ENCODE measurements at regions not wholly inside any gene's neighbourhood (a gene's known extent, or its start where the extent isn't known, plus 50 kb on each side); places are given as distances from the start of the nearest gene placed in this dataset.
A peak's percentile ranks its signal among the peaks of the same experiment; 100 is the strongest.

DNA sequence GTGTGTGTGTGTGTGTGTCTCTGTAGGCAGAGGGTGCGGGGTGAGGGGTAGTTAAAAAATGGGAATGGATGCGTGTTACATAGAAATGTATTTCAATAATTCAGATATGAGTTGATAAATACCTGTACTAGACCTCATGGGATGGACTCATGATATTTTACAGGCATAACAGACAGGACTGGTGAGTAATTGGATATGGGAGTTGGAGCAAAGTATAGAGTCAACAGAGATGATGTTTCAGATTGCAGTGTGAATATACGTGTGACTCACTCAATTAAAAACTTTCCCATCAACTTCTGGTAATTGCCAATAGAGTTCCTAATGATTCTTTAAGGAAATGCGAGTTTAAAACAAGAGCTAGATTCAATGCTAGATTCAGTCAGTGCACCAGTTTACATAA, 711.9 kb downstream of the C12orf50 start:
- no peak for DNase-seq

- peak; percentile 15 to 27 for DNase-seq
Measured at GRCh38 chr12:87311206-87311605, 718.0 kb downstream of the C12orf50 start.

DNA sequence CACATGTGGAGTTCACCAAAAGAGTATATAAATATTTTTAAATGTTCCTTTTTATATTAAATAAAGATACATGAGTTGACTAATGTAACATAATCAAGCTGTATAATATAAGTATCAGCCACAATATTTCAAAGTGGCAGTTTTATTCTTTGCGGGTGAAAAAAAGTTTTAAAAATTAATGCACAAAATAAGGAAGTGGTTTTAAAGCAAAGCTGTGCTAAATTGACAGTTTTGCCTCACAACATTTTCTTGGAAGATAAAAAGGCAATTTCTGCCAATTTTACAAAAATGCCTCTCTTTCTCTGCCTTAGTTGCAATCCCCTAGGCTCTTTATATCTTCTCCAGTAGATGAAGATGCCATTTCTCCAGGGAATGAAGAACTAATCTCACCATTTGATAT, 719.1 kb downstream of the C12orf50 start:
- peak in 1 of 2 experiments; percentile 30 for DNase-seq

DNA sequence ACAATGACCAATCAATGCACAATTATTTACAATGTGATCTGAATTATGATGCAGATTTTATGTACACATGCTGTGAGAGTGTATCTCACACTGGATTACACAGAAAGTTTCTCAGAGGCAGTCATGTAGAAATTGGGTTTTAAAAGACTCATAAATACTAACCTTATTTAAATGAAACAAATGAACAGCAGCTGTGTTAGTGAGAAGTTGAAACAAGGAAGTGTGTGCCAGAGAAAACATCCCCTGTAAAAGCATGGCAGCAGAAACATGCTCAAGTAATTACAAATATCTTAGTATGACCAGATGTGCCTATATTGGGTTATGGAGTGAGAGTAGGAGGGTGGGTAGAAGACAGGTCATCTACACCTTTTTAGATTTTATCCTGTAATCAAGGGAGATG, 723.7 kb downstream of the C12orf50 start:
- no peak for DNase-seq

- DNase-seq = no peak
Measured at GRCh38 chr12:87304406-87304805, 724.8 kb downstream of the C12orf50 start.

- no peak for DNase-seq
Measured at GRCh38 chr12:87303396-87304012, 725.7 kb downstream of the C12orf50 start.

DNA sequence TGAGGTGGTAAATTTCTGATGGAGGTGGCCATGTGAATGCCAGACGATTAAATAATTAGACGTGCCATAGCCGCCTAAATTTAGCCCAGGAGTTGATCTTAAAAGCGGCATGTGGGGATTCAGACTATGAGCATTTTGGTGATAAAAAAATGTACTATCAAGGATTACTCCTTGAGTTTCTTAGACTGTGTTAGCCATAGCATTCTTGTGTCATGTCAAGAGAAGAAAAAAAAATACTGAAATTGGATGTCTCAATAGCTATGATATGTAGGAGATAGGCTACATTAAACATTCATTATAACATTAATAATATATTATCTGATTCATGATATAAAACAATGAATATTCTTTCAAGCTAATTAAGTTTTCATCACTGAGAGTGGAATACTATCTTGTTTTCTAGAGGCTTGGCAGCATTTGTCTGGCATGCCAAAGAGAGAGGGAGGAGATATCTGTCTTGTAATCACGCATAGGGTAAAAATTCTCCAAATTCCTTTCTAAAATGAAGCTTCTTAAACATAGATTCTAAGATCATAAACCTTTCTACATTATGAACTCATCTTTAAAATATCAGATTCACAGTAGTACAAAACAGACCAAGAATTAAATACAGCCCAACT, 727.0 kb downstream of the C12orf50 start:
- no peak for DNase-seq

- DNase-seq = no peak
Measured at GRCh38 chr12:87290505-87290904, 738.7 kb downstream of the C12orf50 start.

- DNase-seq = no peak
Measured at GRCh38 chr12:87283886-87284285, 745.3 kb downstream of the C12orf50 start.

GRCh38 chr12:87283111-87283510, 746.1 kb downstream of the C12orf50 start:
- no peak for DNase-seq

DNA sequence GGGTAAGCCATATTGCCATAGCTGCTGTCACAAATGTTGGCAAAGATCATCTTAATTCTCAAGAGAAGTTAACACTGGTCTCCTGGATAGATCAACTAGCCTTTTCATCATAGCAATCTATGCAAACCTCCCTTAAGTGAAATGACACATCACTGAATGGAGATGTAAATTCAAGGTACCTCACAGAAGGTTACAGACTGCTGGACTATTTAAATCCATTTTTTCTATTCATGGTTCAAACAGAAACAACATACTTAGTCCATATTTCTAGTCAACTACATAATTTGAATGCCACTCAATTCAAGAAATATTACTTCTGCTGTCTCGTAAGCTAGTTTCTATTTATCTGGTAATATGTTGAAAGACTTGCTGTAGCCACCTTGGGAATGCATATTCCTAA, 748.3 kb downstream of the C12orf50 start:
- DNase-seq = no peak

GRCh38 chr12:87280356-87280755, 748.8 kb downstream of the C12orf50 start:
- DNase-seq = peak; percentile 6 to 35

DNA sequence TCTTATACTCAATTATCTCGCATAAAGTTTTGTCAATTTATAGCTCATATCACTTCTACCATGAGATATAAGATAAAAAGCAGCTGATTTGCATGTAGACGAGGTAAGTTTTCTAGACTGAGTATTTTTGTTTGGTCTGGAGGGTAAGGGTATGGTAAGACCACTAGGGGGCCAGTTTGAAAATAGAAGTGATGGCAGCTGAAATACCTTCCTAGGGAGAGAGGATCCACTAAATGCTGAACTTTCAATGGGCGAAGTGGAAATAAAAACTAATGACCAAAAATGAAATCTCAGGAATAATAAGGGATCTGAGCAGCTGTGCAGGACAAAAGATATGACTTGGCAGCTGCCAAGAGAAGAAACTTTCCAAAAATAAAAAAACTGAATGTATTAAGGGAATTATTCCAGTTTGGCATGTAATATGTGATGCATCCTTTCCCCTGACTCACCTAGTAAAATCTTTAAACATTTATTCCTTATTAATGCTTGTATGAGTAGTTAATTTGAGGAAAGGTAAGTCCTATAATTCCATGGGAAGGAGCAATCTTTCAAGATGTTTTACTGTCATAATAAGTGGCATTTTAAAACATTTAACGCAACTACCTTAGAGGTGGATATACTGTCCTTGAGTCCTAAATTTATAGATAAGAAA, 754.5 kb downstream of the C12orf50 start:
- DNase-seq = peak; percentile 50 to 70

GRCh38 chr12:87272851-87273250, 756.4 kb downstream of the C12orf50 start:
- no peak for DNase-seq

GRCh38 chr12:87270919-87271318, 758.3 kb downstream of the C12orf50 start:
- DNase-seq = no peak

GRCh38 chr12:87266305-87266704, 762.9 kb downstream of the C12orf50 start:
- no peak for DNase-seq

DNA sequence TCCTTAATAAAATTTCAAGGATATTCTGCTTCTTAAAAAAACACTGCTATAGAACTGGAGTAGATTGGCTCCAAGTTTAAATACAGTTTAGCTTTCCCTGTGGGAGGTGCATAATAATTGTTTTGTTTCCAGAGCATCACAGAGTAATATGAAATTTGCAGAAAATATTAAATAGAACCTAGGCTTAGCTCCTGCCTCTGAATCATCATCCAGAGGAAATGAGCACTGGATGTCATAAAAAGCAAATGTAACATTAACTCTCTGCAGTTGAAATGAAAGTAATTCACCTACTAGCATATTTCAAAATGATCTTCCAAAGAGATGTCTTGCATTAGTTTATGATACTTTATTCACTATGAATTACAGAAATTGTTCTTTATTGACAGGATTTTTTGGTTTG, 769.8 kb downstream of the C12orf50 start:
- no peak for DNase-seq

- DNase-seq = no peak
Measured at GRCh38 chr12:87254381-87255030, 774.7 kb downstream of the C12orf50 start.

DNA sequence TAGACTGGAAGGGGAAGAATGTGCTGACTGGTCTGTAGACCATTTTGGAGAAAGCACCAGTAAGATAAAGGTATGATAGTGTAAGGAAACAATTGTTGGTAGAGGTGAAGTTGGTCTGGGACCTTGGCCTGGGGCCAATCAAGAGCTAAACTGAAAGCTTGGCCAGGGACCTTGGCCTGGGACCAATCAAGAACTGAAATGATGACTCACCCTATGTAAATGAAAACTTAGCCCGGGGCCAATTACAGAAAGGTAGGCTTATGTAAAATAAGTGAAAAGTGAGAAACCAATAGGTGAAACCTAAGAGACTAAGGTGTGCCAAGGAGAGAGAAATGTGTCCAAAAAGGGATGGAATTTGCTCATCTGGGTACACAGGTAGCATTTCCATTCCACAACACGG, 776.0 kb downstream of the C12orf50 start:
- DNase-seq = no peak

DNA sequence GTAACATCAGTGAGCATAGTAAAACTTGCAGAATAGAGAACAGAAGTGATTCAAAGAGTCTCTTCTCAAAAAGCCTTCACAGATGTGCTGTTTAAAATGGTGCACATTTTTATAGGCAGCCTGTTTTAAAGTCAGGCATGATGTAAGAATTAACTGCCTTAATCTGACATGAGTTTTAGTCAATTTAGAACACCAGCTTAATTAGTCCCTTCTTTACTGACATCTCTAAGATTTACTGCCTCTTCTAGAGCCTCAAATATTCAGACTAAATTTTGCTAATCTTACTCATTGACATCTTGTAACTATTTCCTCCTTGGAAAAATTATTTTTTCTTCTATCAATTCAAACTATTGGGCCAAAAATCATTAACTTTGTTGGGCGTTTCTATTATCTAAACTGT, 782.5 kb downstream of the C12orf50 start:
- no peak for DNase-seq

DNA sequence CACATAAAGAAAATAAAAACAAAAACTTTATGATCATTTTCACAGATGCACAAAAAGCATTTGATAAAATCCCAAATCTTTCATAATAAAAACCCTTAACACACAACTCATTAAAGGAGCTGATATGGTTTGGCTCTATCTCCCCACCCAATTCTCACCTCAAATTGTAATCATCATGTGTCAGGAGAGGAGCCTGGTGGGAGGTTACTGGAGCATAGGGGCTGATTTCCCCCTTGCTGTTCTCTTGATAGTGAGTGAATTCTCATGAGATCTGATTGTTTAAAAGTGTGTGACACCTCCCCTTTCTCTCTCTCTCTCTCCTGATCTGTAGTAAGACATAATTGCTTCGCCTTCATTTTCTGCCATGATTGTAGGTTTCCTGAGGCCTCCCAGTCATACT, 790.7 kb downstream of the C12orf50 start:
- DNase-seq = no peak

DNA sequence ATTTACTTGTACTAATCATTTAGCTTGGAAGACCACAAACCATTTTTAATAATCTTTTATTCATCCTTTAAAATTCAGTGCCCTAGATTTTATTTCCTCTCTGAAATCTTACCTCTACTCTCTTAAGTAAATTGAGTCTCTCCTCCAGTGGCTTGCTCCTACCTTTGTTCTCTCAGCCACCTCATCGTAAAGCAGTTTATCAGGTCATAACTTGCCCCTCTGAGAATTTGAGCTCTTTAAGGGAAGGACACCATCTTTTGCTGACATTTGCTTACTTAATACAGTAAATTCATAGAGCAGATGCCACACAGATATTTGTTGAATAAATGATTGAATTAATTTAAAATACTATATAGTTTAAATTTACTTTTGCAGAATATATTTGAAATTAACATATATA, 794.3 kb downstream of the C12orf50 start:
- no peak for DNase-seq

- no peak for DNase-seq
Measured at GRCh38 chr12:87233671-87234070, 795.5 kb downstream of the C12orf50 start.

DNA sequence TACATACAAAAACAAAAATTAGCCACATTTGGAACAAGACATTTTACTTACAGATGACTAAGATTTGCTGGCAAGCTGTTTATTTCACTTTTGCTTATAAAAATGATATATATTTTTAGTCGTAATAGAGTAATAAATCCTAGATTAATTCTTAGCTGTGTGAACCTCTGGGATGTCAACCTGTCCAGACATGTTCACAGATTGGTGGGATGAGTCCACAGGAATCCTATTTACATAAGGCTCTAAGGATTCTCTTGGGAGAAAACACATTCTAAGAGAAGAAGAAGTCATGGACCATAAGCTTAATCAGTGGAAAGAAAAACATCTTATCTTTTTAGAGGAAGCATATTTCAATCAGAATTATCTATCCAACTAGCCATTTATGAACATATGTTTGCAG, 797.4 kb downstream of the C12orf50 start:
- no peak for DNase-seq

All from Kasumi-1 (cell line).